PC-9 (cell line): ENCODE measurements at regions not wholly inside any gene's neighbourhood (a gene's known extent, or its start where the extent isn't known, plus 50 kb on each side); places are given as distances from the start of the nearest gene placed in this dataset.

Experiments used
- EZH2 ChIP-seq: fragments of 200-600 bp; sonication (generic); IDR thresholded peaks from 2 replicates; pipeline ENCODE4 v1.8.0; 2017; ENCODE audit warnings: antibody characterized with exemption, low read depth
- TF ChIP-seq, protein P1 (sequence below): fragments of 200-600 bp; sonication (generic); conservative IDR thresholded peaks from 2 replicates; pipeline ENCODE4 v1.6.1; 2017; ENCODE audit warnings: mixed run types, antibody characterized with exemption, mild to moderate bottlenecking, moderate library complexity

DNA sequence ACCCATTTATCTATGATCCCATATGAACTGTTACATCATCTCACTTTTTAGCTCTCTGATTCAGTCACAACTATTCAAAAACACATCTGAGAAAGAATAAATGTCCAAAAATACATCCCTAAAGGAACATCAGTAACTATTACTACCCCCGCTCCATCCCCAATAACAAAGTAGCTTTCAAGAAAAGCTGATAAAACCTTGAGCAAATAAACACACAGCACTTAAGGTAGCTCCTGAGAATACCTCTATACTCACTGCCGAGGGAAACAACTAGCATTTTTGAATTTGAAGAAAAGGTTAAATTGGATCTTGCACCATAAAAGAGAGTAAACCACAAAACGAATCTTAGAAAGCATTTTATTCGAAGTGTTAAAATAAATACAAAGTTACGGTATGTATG, 63.4 kb downstream of the PMAIP1 start:
- TF ChIP-seq, protein P1, sequence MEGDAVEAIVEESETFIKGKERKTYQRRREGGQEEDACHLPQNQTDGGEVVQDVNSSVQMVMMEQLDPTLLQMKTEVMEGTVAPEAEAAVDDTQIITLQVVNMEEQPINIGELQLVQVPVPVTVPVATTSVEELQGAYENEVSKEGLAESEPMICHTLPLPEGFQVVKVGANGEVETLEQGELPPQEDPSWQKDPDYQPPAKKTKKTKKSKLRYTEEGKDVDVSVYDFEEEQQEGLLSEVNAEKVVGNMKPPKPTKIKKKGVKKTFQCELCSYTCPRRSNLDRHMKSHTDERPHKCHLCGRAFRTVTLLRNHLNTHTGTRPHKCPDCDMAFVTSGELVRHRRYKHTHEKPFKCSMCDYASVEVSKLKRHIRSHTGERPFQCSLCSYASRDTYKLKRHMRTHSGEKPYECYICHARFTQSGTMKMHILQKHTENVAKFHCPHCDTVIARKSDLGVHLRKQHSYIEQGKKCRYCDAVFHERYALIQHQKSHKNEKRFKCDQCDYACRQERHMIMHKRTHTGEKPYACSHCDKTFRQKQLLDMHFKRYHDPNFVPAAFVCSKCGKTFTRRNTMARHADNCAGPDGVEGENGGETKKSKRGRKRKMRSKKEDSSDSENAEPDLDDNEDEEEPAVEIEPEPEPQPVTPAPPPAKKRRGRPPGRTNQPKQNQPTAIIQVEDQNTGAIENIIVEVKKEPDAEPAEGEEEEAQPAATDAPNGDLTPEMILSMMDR = no peak
- TF ChIP-seq EZH2 = no peak
